ENCODE measurements at regions not wholly inside any gene's neighbourhood (a gene's known extent, or its start where the extent isn't known, plus 50 kb on each side); places are given as distances from the start of the nearest gene placed in this dataset.

DNA sequence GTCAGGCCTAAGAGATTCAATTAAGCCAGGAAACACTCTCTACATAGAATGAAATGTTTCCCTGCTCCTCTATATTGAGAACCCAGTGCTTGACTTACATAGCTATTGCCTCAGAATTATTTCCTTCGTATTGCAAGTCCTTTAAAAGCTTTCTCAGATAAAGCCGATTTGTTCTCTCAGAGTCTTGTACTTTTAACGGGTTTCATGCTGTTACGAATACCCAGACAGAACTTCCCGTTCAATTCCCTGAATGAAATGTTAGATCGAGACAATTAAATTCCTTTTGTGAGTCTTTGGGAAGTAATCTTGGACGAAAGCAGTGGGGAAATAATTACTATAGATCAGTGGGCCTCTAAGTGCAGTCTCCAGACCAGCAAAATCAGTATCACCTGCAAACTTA, 102.8 kb upstream of the CHL1 start:
- H3K9me3 ChIP-seq (ENCODE audit: control insufficient read depth, insufficient read depth, low read length): no peaks in the 10 kb centered on the region
- no peak overlapping the region for H3K27ac ChIP-seq (ENCODE audit: low read depth, low read length)
- no peaks in the 10 kb centered on the region for H3K79me2 ChIP-seq (ENCODE audit: control insufficient read depth, low read length)
- H4K20me1 ChIP-seq (ENCODE audit: control insufficient read depth, insufficient read depth, low read depth, low read length): no peaks in the 10 kb centered on the region
- H3K4me1 ChIP-seq (ENCODE audit: control insufficient read depth, low read length): no peaks in the 10 kb centered on the region
- no peak overlapping the region for H3K4me3 ChIP-seq (ENCODE audit: low read length)
- H3K36me3 ChIP-seq (ENCODE audit: control insufficient read depth, low read length): no peaks in the 10 kb centered on the region
- TF ChIP-seq, protein P1, sequence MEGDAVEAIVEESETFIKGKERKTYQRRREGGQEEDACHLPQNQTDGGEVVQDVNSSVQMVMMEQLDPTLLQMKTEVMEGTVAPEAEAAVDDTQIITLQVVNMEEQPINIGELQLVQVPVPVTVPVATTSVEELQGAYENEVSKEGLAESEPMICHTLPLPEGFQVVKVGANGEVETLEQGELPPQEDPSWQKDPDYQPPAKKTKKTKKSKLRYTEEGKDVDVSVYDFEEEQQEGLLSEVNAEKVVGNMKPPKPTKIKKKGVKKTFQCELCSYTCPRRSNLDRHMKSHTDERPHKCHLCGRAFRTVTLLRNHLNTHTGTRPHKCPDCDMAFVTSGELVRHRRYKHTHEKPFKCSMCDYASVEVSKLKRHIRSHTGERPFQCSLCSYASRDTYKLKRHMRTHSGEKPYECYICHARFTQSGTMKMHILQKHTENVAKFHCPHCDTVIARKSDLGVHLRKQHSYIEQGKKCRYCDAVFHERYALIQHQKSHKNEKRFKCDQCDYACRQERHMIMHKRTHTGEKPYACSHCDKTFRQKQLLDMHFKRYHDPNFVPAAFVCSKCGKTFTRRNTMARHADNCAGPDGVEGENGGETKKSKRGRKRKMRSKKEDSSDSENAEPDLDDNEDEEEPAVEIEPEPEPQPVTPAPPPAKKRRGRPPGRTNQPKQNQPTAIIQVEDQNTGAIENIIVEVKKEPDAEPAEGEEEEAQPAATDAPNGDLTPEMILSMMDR (IDR thresholded peaks at IDR 0.05; ENCODE audit: low read depth, low read length, poor library complexity, severe bottlenecking): no peak
- TF ChIP-seq EZH2phosphoT487 (IDR thresholded peaks at IDR 0.05; ENCODE audit: borderline replicate concordance, low read length): no peak
- no peaks in the 10 kb centered on the region for H3K27me3 ChIP-seq (ENCODE audit: control insufficient read depth, low read length)
- H3K4me2 ChIP-seq (ENCODE audit: low read length): no peak overlapping the region
- no peaks in the 10 kb centered on the region for H3K9me2 ChIP-seq (replicated peaks; ENCODE audit: control insufficient read depth, low read length)
- H3F3A ChIP-seq (ENCODE audit: control insufficient read depth, insufficient read depth): no peaks in the 10 kb centered on the region

DNA sequence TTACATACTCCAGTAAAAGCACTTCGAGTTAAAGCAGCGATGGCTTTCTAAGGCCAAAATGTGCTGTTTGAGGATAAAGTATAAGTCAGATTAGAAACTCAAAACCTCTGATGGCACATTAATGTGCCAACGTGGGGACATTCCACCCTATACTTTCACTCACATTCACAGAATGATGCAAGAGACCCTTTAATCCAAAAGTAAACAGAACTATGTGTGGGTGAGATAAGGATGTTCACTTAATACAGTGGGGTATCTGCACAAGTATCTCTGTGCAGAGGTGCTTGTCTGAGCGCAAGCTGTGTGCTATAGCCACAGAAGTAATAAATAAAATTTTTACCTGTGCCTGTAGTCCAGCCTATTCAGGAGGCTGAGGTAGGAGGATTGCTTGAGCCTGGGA, 100.3 kb upstream of the CHL1 start:
- TF ChIP-seq, protein P1 (IDR thresholded peaks at IDR 0.05; ENCODE audit: low read depth, low read length, poor library complexity, severe bottlenecking): no peak
- TF ChIP-seq EZH2phosphoT487 (IDR thresholded peaks at IDR 0.05; ENCODE audit: borderline replicate concordance, low read length): no peak
- no peaks in the 10 kb centered on the region for H3K79me2 ChIP-seq (ENCODE audit: control insufficient read depth, low read length)
- no peaks in the 10 kb centered on the region for H4K20me1 ChIP-seq (ENCODE audit: control insufficient read depth, insufficient read depth, low read depth, low read length)
- H3K9me2 ChIP-seq (replicated peaks; ENCODE audit: control insufficient read depth, low read length): no peaks in the 10 kb centered on the region
- no peak overlapping the region for H3K4me2 ChIP-seq (ENCODE audit: low read length)
- H3K36me3 ChIP-seq (ENCODE audit: control insufficient read depth, low read length): no peaks in the 10 kb centered on the region
- H3K4me1 ChIP-seq (ENCODE audit: control insufficient read depth, low read length): no peaks in the 10 kb centered on the region
- no peaks in the 10 kb centered on the region for H3K9me3 ChIP-seq (ENCODE audit: control insufficient read depth, insufficient read depth, low read length)
- no peak overlapping the region for H3K4me3 ChIP-seq (ENCODE audit: low read length)
- H3F3A ChIP-seq (ENCODE audit: control insufficient read depth, insufficient read depth): no peaks in the 10 kb centered on the region
- no peak overlapping the region for H3K27ac ChIP-seq (ENCODE audit: low read depth, low read length)
- H3K27me3 ChIP-seq (ENCODE audit: control insufficient read depth, low read length): no peaks in the 10 kb centered on the region

DNA sequence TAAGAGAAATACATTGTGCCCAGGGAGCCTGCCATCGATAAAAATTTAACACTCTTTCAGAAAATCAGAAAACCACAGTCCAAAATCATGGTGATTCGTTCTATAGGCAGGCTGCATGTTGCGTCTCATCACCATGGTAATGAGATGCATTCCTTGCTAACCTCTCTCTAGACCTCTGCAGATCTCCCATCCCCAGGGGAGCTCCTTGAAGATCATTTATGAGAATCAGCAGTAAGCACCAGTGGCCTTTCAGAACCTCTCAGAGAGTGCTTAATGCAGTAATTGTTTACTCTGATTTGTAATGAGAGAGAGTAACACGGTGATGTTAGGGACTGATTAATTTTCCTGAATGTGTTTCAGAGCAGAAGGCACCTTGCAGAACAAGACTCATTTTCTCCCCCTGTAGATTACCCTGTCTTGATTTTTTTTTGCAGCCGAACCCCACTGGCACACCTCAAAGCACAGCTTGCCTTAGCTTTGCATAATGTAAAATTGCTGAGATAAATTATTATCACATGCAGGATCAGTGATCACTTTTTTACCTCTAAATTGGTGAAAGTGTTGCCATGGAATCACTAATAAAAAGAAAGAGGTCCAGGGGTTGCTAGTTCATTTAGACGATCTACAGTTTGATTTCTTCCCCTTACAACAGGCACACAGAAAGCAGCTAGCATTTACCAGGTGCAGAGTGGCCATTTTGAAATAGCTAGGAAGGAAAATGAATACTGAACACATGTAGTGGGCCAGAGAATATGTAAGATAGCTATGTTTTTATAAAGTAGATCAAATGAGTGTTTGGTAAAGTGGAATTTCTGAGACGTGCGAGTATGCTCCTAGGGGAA, 98.9 kb upstream of the CHL1 start:
- no peaks in the 10 kb centered on the region for H3K27me3 ChIP-seq (ENCODE audit: control insufficient read depth, low read length)
- H3K27ac ChIP-seq (ENCODE audit: low read depth, low read length): no peak overlapping the region
- no peaks in the 10 kb centered on the region for H3K9me3 ChIP-seq (ENCODE audit: control insufficient read depth, insufficient read depth, low read length)
- no peaks in the 10 kb centered on the region for H3K4me1 ChIP-seq (ENCODE audit: control insufficient read depth, low read length)
- H3K4me2 ChIP-seq (ENCODE audit: low read length): no peak overlapping the region
- H3K4me3 ChIP-seq (ENCODE audit: low read length): no peak overlapping the region
- no peaks in the 10 kb centered on the region for H4K20me1 ChIP-seq (ENCODE audit: control insufficient read depth, insufficient read depth, low read depth, low read length)
- no peaks in the 10 kb centered on the region for H3F3A ChIP-seq (ENCODE audit: control insufficient read depth, insufficient read depth)
- H3K36me3 ChIP-seq (ENCODE audit: control insufficient read depth, low read length): no peaks in the 10 kb centered on the region
- H3K79me2 ChIP-seq (ENCODE audit: control insufficient read depth, low read length): no peaks in the 10 kb centered on the region
- H3K9me2 ChIP-seq (replicated peaks; ENCODE audit: control insufficient read depth, low read length): no peaks in the 10 kb centered on the region
- no peak for TF ChIP-seq EZH2phosphoT487 (IDR thresholded peaks at IDR 0.05; ENCODE audit: borderline replicate concordance, low read length)
- TF ChIP-seq, protein P1 (IDR thresholded peaks at IDR 0.05; ENCODE audit: low read depth, low read length, poor library complexity, severe bottlenecking): no peak
